ENCODE measurements at regions not wholly inside any gene's neighbourhood (a gene's known extent, or its start where the extent isn't known, plus 50 kb on each side); places are given as distances from the start of the nearest gene placed in this dataset.

GRCh38 chr3:115525731-115526130 lies 97.6 kb upstream of the GAP43 start:
- ATAC-seq (no peak), DNase-seq (no peak)
- no peaks in the 10 kb centered on the region for H3K9me3 ChIP-seq
- no peaks in the 10 kb centered on the region for H3K27me3 ChIP-seq
- H3K36me3 ChIP-seq (replicated peaks in 1 of 2; ENCODE audit: insufficient read depth in 1 of 2, low read depth in 2 of 2) = no peaks in the 10 kb centered on the region
- H3K4me1 ChIP-seq = no peaks in the 10 kb centered on the region
- no peak overlapping the region for H3K27ac ChIP-seq
- 24 to 33% methylated on average over 1 of the region's 1 CpG for WGBS, 2 donors
- intact Hi-C loops (cut with DNase I) = no loop called here
- H3K4me3 ChIP-seq = no peak overlapping the region
- TF ChIP-seq POLR2A (IDR thresholded peaks at IDR 0.05) = no peak
- TF ChIP-seq CTCF (IDR thresholded peaks at IDR 0.05) = no peak

GRCh38 chr3:115533218-115533617 lies 90.1 kb upstream of the GAP43 start:
- no peak for TF ChIP-seq CTCF (IDR thresholded peaks at IDR 0.05)
- no peak for TF ChIP-seq POLR2A (IDR thresholded peaks at IDR 0.05)
- WGBS, 2 donors = 69 to 81% methylated on average over 1 of the region's 1 CpG
- Histone ChIP-seq H3K9me3 (no peaks in the 10 kb centered on the region), H3K36me3 (replicated peaks in 1 of 2; ENCODE audit: insufficient read depth in 1 of 2, low read depth in 2 of 2) (no peaks in the 10 kb centered on the region), H3K4me1 (no peaks in the 10 kb centered on the region), H3K4me3 (no peak overlapping the region), H3K27me3 (no peaks in the 10 kb centered on the region), H3K27ac (no peak overlapping the region)
- DNase-seq = no peak
- intact Hi-C loops (cut with DNase I) = no loop called here
- ATAC-seq = no peak

GRCh38 chr3:115536171-115536570 lies 87.1 kb upstream of the GAP43 start:
- Histone ChIP-seq H3K27ac (no peak overlapping the region), H3K27me3 (no peaks in the 10 kb centered on the region), H3K36me3 (replicated peaks in 1 of 2; ENCODE audit: insufficient read depth in 1 of 2, low read depth in 2 of 2) (no peaks in the 10 kb centered on the region), H3K9me3 (no peaks in the 10 kb centered on the region), H3K4me3 (no peak overlapping the region), H3K4me1 (no peaks in the 10 kb centered on the region)
- ATAC-seq = no peak
- intact Hi-C loops (cut with DNase I) = no loop called here
- DNase-seq = no peak
- WGBS, 2 donors = 74 to 85% methylated on average over 2 of the region's 2 CpGs
- TF ChIP-seq POLR2A (IDR thresholded peaks at IDR 0.05) (no peak), CTCF (IDR thresholded peaks at IDR 0.05) (no peak)

GRCh38 chr3:115537669-115538068 lies 85.6 kb upstream of the GAP43 start:
- H3K4me3 ChIP-seq = no peak overlapping the region
- ATAC-seq = no peak
- H3K27ac ChIP-seq = no peak overlapping the region
- H3K9me3 ChIP-seq = no peaks in the 10 kb centered on the region
- H3K27me3 ChIP-seq = no peaks in the 10 kb centered on the region
- H3K4me1 ChIP-seq = no peaks in the 10 kb centered on the region
- no peak for DNase-seq
- intact Hi-C loops (cut with DNase I) = no loop called here
- 63 to 72% methylated on average over 3 of the region's 3 CpGs for WGBS, 2 donors
- TF ChIP-seq CTCF (IDR thresholded peaks at IDR 0.05) (no peak), POLR2A (IDR thresholded peaks at IDR 0.05) (no peak)
- H3K36me3 ChIP-seq (replicated peaks in 1 of 2; ENCODE audit: insufficient read depth in 1 of 2, low read depth in 2 of 2) = no peaks in the 10 kb centered on the region

- DNase-seq (no peak), ATAC-seq (no peak)
- H3K36me3 ChIP-seq (replicated peaks in 1 of 2; ENCODE audit: insufficient read depth in 1 of 2, low read depth in 2 of 2) = no peaks in the 10 kb centered on the region
- no peaks in the 10 kb centered on the region for H3K4me1 ChIP-seq
- intact Hi-C loops (cut with DNase I) = no loop called here
- 82 to 83% methylated on average over 3 of the region's 3 CpGs for WGBS, 2 donors
- H3K9me3 ChIP-seq = no peaks in the 10 kb centered on the region
- no peak overlapping the region for H3K27ac ChIP-seq
- H3K27me3 ChIP-seq = no peaks in the 10 kb centered on the region
- TF ChIP-seq POLR2A (IDR thresholded peaks at IDR 0.05) (no peak), CTCF (IDR thresholded peaks at IDR 0.05) (no peak)
- no peak overlapping the region for H3K4me3 ChIP-seq
Observed at GRCh38 chr3:115547207-115547606, 76.1 kb upstream of the GAP43 start.
